ENCODE measurements at regions not wholly inside any gene's neighbourhood (a gene's known extent, or its start where the extent isn't known, plus 50 kb on each side); places are given as distances from the start of the nearest gene placed in this dataset.

DNA sequence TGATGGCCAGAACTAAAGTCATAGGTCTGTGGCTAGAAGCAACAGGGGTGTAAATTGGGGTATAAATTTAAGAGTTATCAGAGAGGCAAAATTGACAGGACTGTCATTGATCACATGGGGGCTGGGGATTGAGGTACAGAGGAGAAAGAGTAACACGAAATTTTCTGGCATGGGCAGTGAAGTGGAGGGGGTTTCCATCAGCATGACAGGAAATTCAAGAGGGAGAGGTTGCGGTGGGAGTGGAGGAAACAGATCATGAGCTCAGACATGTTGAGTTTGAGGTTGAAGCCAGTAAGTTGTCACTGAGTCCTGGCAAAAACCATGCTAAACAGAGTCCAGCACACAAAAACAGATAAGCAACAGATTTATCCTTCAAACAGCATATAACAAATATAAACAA is 192.1 kb upstream of the TSC22D1 start:
- dilution Hi-C loops (cut with MboI; ENCODE audit: extremely low pct_ligation_motif_present, low sequenced_read_pairs) (no loop called here), intact Hi-C loops (cut with micrococcal nuclease) (no loop called here)
- H3K4me3 ChIP-seq (replicated peaks in 1 of 3; ENCODE audit: insufficient read depth in 1 of 3, low read depth in 1 of 3, low read length in 3 of 3), result no peak overlapping the region
- DNase-seq (ENCODE audit: low read depth, low spot score) (no peak), FAIRE-seq (no peak)
- no peak overlapping the region for H3K4me2 ChIP-seq (ENCODE audit: insufficient read depth, low read length)
- no peaks in the 10 kb centered on the region for H3K27me3 ChIP-seq (ENCODE audit: control insufficient read depth in 2 of 2, insufficient read depth in 2 of 2, low read length in 2 of 2)
- no peak overlapping the region for H3K9ac ChIP-seq (replicated peaks; ENCODE audit: extremely low read depth, insufficient read depth, low read length)
- H4K20me1 ChIP-seq (replicated peaks; ENCODE audit: control insufficient read depth, extremely low read depth, insufficient read depth, low read length), result no peaks in the 10 kb centered on the region
- H3K4me1 ChIP-seq (ENCODE audit: control insufficient read depth, extremely low read depth, insufficient read depth, low read length), result peaks cover 16% of the 10 kb centered on the region
- POLR2A ChIA-PET, result no interaction called here
- no peaks in the 10 kb centered on the region for H3K36me3 ChIP-seq (ENCODE audit: control insufficient read depth in 2 of 2, extremely low read depth in 1 of 2, insufficient read depth in 2 of 2, low read length in 2 of 2)
- H3K27ac ChIP-seq (ENCODE audit: insufficient read depth, low read depth, low read length), result no peak overlapping the region
- no peak overlapping the region for H2AFZ ChIP-seq (ENCODE audit: low read depth, low read length)
- CTCF ChIA-PET, result interaction anchor here (1.0 kb wide), 1 partner anchor 8 kb away, joined by 3 read pairs; no protein-coding TSS in a partner anchor
- no peaks in the 10 kb centered on the region for H3K79me2 ChIP-seq (ENCODE audit: control insufficient read depth, insufficient read depth, low read length)
- H3K9me3 ChIP-seq (replicated peaks; ENCODE audit: control insufficient read depth, insufficient read depth, low read length), result no peaks in the 10 kb centered on the region
- no TSS peak for BruUV-seq (replicated peaks)
- TF ChIP-seq POLR2AphosphoS5 (IDR thresholded peaks at IDR 0.05; ENCODE audit: insufficient read depth, low read depth, low read length) (no peak), GATA2 (IDR thresholded peaks at IDR 0.05; ENCODE audit: insufficient read depth, insufficient read length, low read depth, low read length) (no peak), MYC (IDR thresholded peaks at IDR 0.05; ENCODE audit: low read depth, low read length) (no peak), FOS (IDR thresholded peaks at IDR 0.05; ENCODE audit: borderline replicate concordance, insufficient read depth, low read length) (no peak)
- TF ChIP-seq, protein P1, sequence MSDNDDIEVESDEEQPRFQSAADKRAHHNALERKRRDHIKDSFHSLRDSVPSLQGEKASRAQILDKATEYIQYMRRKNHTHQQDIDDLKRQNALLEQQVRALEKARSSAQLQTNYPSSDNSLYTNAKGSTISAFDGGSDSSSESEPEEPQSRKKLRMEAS (IDR thresholded peaks at IDR 0.05; ENCODE audit: insufficient read depth, insufficient read length), result no peak
- H3K9me1 ChIP-seq (replicated peaks; ENCODE audit: control insufficient read depth, extremely low read depth, insufficient read depth, low read length), result no peaks in the 10 kb centered on the region

DNA sequence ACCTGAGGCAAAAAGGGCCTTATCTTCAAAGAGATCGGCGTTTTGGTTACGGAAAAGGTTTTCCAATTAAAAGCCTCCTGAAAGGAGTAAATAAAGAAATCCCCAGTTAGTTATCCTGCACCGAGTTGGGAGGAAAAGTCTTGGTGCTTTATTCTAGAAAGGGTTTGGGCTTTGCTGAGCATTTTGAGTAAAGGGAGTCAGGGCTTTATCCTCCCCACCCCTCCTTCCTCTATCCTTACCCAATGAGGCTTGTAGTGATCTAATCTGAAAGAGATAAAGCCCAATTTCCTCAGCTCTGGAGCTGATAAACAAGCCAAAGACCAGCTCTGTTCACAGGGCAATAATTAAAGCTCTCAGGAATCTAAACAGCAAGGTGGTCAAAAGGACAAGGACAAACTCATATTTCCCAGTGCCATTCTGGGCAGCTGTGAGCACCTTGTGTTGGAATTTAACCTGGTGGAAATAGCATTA is 188.9 kb upstream of the TSC22D1 start:
- Histone ChIP-seq H3K79me2 (ENCODE audit: control insufficient read depth, insufficient read depth, low read length) (no peaks in the 10 kb centered on the region), H3K9ac (replicated peaks; ENCODE audit: extremely low read depth, insufficient read depth, low read length) (no peak overlapping the region), H3K9me3 (replicated peaks; ENCODE audit: control insufficient read depth, insufficient read depth, low read length) (no peaks in the 10 kb centered on the region), H2AFZ (ENCODE audit: low read depth, low read length) (no peak overlapping the region), H3K4me3 (replicated peaks in 1 of 3; ENCODE audit: insufficient read depth in 1 of 3, low read depth in 1 of 3, low read length in 3 of 3) (no peak overlapping the region), H3K27ac (ENCODE audit: insufficient read depth, low read depth, low read length) (no peak overlapping the region), H3K36me3 (ENCODE audit: control insufficient read depth in 2 of 2, extremely low read depth in 1 of 2, insufficient read depth in 2 of 2, low read length in 2 of 2) (no peaks in the 10 kb centered on the region), H3K9me1 (replicated peaks; ENCODE audit: control insufficient read depth, extremely low read depth, insufficient read depth, low read length) (no peaks in the 10 kb centered on the region), H3K4me1 (ENCODE audit: control insufficient read depth, extremely low read depth, insufficient read depth, low read length) (peaks cover 18% of the 10 kb centered on the region), H3K27me3 (ENCODE audit: control insufficient read depth in 2 of 2, insufficient read depth in 2 of 2, low read length in 2 of 2) (no peaks in the 10 kb centered on the region), H4K20me1 (replicated peaks; ENCODE audit: control insufficient read depth, extremely low read depth, insufficient read depth, low read length) (no peaks in the 10 kb centered on the region), H3K4me2 (ENCODE audit: insufficient read depth, low read length) (no peak overlapping the region)
- BruUV-seq (replicated peaks), result no TSS peak
- FAIRE-seq (no peak), DNase-seq (ENCODE audit: low read depth, low spot score) (no peak)
- intact Hi-C loops (cut with micrococcal nuclease) (no loop called here), dilution Hi-C loops (cut with MboI; ENCODE audit: extremely low pct_ligation_motif_present, low sequenced_read_pairs) (no loop called here)
- POLR2A ChIA-PET, result no interaction called here
- TF ChIP-seq, protein P2, sequence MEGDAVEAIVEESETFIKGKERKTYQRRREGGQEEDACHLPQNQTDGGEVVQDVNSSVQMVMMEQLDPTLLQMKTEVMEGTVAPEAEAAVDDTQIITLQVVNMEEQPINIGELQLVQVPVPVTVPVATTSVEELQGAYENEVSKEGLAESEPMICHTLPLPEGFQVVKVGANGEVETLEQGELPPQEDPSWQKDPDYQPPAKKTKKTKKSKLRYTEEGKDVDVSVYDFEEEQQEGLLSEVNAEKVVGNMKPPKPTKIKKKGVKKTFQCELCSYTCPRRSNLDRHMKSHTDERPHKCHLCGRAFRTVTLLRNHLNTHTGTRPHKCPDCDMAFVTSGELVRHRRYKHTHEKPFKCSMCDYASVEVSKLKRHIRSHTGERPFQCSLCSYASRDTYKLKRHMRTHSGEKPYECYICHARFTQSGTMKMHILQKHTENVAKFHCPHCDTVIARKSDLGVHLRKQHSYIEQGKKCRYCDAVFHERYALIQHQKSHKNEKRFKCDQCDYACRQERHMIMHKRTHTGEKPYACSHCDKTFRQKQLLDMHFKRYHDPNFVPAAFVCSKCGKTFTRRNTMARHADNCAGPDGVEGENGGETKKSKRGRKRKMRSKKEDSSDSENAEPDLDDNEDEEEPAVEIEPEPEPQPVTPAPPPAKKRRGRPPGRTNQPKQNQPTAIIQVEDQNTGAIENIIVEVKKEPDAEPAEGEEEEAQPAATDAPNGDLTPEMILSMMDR (IDR thresholded peaks at IDR 0.05; ENCODE audit: extremely low read depth in 1 of 2, insufficient read depth in 1 of 2, low read depth in 1 of 2, low read length in 2 of 2), result no peak
- TF ChIP-seq, protein P1 (IDR thresholded peaks at IDR 0.05; ENCODE audit: insufficient read depth, insufficient read length), result no peak
- no peak for TF ChIP-seq FOS (IDR thresholded peaks at IDR 0.05; ENCODE audit: borderline replicate concordance, insufficient read depth, low read length)
- TF ChIP-seq POLR2A (IDR thresholded peaks at IDR 0.05; ENCODE audit: low read depth, low read length), result no peak
- no peak for TF ChIP-seq POLR2AphosphoS5 (IDR thresholded peaks at IDR 0.05; ENCODE audit: insufficient read depth, low read depth, low read length)
- TF ChIP-seq JUN (IDR thresholded peaks at IDR 0.05; ENCODE audit: borderline replicate concordance, insufficient read depth, insufficient read length, low read depth), result no peak
- TF ChIP-seq MYC (IDR thresholded peaks at IDR 0.05; ENCODE audit: low read depth, low read length), result no peak
- no peak for TF ChIP-seq EZH2 (IDR thresholded peaks at IDR 0.05; ENCODE audit: borderline replicate concordance, low read depth, low read length, severe bottlenecking)
- no peak for TF ChIP-seq GATA2 (IDR thresholded peaks at IDR 0.05; ENCODE audit: insufficient read depth, insufficient read length, low read depth, low read length)
- CTCF ChIA-PET, result interaction anchor here (0.6 to 0.9 kb wide), 2 partner anchors 153 to 282 kb away, joined by 3 read pairs; no protein-coding TSS in a partner anchor
